Astrocyte (in vitro differentiated cells and primary cell): ENCODE measurements at regions not wholly inside any gene's neighbourhood (a gene's known extent, or its start where the extent isn't known, plus 50 kb on each side); places are given as distances from the start of the nearest gene placed in this dataset.

Source experiments
- DNase-seq: peaks from one replicate; pipeline ENCODE4 v3.0.0-alpha.2; 2010; ENCODE audit warnings: low read depth
- FAIRE-seq: peaks from 2 replicates; lab custom pipeline; 2011; peaks lifted over from hg19 to GRCh38; lab: Jason Lieb, UNC
- H2AFZ ChIP-seq: 2 replicates; pipeline ENCODE4 v1.6.0; 2012; ENCODE audit warnings: low read depth, low read length, inconsistent platforms
- H3K27ac ChIP-seq: 2 replicates; pipeline ENCODE4 v1.5.1; 2011; ENCODE audit warnings: low read depth, low read length, inconsistent platforms
- H3K27me3 ChIP-seq: 2 replicates; pipeline ENCODE4 v1.6.0; 2011; ENCODE audit warnings: low read length, inconsistent platforms; ENCODE audit not compliant: insufficient read depth
- H3K36me3 ChIP-seq: 2 replicates; pipeline ENCODE4 v1.5.1; 2011; ENCODE audit warnings: low read length, inconsistent platforms; ENCODE audit not compliant: insufficient read depth
- H3K4me1 ChIP-seq: 2 replicates; pipeline ENCODE4 v1.5.1; 2011; ENCODE audit warnings: low read length, inconsistent platforms; ENCODE audit not compliant: insufficient read depth
- H3K4me2 ChIP-seq: 2 replicates; pipeline ENCODE4 v1.6.0; 2012; ENCODE audit warnings: low read length, inconsistent platforms
- H3K4me3 ChIP-seq: 2 replicates; pipeline ENCODE4 v1.5.1; 2011; ENCODE audit warnings: low read depth, mild to moderate bottlenecking, low read length, inconsistent platforms; ENCODE audit not compliant: insufficient read depth
- H3K79me2 ChIP-seq: 2 replicates; pipeline ENCODE4 v1.6.0; 2012; ENCODE audit warnings: mild to moderate bottlenecking, low read length, inconsistent platforms; ENCODE audit not compliant: insufficient read depth
- H3K9ac ChIP-seq: 2 replicates; pipeline ENCODE4 v1.6.0; 2012; ENCODE audit warnings: mild to moderate bottlenecking, low read length, inconsistent platforms
- H3K9me3 ChIP-seq: 2 replicates; pipeline ENCODE4 v1.5.1; 2012; ENCODE audit warnings: low read depth, mild to moderate bottlenecking, low read length, inconsistent platforms; ENCODE audit not compliant: insufficient read depth
- H4K20me1 ChIP-seq: 2 replicates; pipeline ENCODE4 v1.6.0; 2012; ENCODE audit warnings: low read length, inconsistent platforms; ENCODE audit not compliant: insufficient read depth
- H3K27ac Mint-ChIP-seq: one replicate; pipeline ENCODE4 v1.8.0; 2021; ENCODE audit warnings: mild to moderate bottlenecking, mixed read lengths; ENCODE audit not compliant: unreplicated experiment
- H3K27me3 Mint-ChIP-seq: one replicate; pipeline ENCODE4 v1.8.0; 2021; ENCODE audit warnings: low read depth, mixed read lengths; ENCODE audit not compliant: unreplicated experiment
- H3K36me3 Mint-ChIP-seq: one replicate; pipeline ENCODE4 v1.8.0; 2021; ENCODE audit warnings: low read depth, mixed read lengths; ENCODE audit not compliant: unreplicated experiment
- H3K4me1 Mint-ChIP-seq: one replicate; pipeline ENCODE4 v1.8.0; 2021; ENCODE audit warnings: low read depth, mixed read lengths; ENCODE audit not compliant: unreplicated experiment
- H3K4me3 Mint-ChIP-seq: one replicate; pipeline ENCODE4 v1.8.0; 2021; ENCODE audit warnings: mild to moderate bottlenecking, moderate library complexity, mixed read lengths; ENCODE audit not compliant: unreplicated experiment
- H3K9me3 Mint-ChIP-seq: one replicate; pipeline ENCODE4 v1.8.0; 2021; ENCODE audit warnings: mild to moderate bottlenecking, mixed read lengths; ENCODE audit not compliant: unreplicated experiment
- EZH2 ChIP-seq: IDR thresholded peaks from 2 replicates; pipeline ENCODE4 v1.6.1; 2012; ENCODE audit warnings: mild to moderate bottlenecking, low read length, inconsistent platforms; ENCODE audit not compliant: insufficient read depth
- TF ChIP-seq, protein P1 (sequence below): IDR thresholded peaks from 2 replicates; pipeline ENCODE4 v1.5.1; 2011; ENCODE audit warnings: low read depth, mild to moderate bottlenecking, inconsistent platforms, low read length, moderate library complexity; ENCODE audit not compliant: insufficient read depth

DNA sequence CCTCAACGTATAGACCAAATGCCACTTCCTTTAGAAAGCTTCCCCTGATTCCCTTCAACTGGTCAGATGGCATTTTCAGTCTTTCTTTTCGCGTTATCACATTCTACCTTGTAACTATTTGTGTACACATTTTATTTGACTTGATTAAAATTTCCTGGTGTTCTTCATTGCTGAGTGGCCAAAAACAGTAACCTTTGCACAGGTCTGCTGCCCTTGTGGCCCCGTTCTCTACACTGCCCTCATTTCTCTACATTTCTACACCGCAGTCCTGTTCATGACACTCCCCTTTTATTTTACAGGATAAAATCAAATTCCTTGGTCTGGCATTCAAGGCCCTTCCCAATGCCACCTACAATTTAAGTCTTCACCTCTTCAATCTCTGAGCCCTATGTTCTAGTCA is 334.2 kb upstream of the SLC30A5 start:
- Histone ChIP-seq H2AFZ (no peak overlapping the region), H3K9ac (no peak overlapping the region), H3K4me1 (no peaks in the 10 kb centered on the region), H3K79me2 (no peaks in the 10 kb centered on the region), H3K9me3 (no peaks in the 10 kb centered on the region), H3K27ac (no peak overlapping the region), H3K36me3 (no peaks in the 10 kb centered on the region), H4K20me1 (no peaks in the 10 kb centered on the region), H3K4me3 (no peak overlapping the region), H3K4me2 (no peak overlapping the region), H3K27me3 (peaks cover 8% of the 10 kb centered on the region)
- H3K4me3 Mint-ChIP-seq, result no peak overlapping the region
- TF ChIP-seq, protein P1, sequence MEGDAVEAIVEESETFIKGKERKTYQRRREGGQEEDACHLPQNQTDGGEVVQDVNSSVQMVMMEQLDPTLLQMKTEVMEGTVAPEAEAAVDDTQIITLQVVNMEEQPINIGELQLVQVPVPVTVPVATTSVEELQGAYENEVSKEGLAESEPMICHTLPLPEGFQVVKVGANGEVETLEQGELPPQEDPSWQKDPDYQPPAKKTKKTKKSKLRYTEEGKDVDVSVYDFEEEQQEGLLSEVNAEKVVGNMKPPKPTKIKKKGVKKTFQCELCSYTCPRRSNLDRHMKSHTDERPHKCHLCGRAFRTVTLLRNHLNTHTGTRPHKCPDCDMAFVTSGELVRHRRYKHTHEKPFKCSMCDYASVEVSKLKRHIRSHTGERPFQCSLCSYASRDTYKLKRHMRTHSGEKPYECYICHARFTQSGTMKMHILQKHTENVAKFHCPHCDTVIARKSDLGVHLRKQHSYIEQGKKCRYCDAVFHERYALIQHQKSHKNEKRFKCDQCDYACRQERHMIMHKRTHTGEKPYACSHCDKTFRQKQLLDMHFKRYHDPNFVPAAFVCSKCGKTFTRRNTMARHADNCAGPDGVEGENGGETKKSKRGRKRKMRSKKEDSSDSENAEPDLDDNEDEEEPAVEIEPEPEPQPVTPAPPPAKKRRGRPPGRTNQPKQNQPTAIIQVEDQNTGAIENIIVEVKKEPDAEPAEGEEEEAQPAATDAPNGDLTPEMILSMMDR, result no peak
- TF ChIP-seq EZH2, result no peak
- H3K9me3 Mint-ChIP-seq, result peaks cover 1% of the 10 kb centered on the region
- no peak for FAIRE-seq
- DNase-seq, result no peak
- no peaks in the 10 kb centered on the region for H3K36me3 Mint-ChIP-seq
- no peak overlapping the region for H3K27ac Mint-ChIP-seq
- no peaks in the 10 kb centered on the region for H3K4me1 Mint-ChIP-seq
- no peaks in the 10 kb centered on the region for H3K27me3 Mint-ChIP-seq

GRCh38 chr5:68762201-68762600 is 331.6 kb upstream of the SLC30A5 start:
- Mint-ChIP-seq H3K4me1 (no peaks in the 10 kb centered on the region), H3K4me3 (no peak overlapping the region), H3K9me3 (peaks cover 1% of the 10 kb centered on the region), H3K27ac (no peak overlapping the region), H3K36me3 (no peaks in the 10 kb centered on the region), H3K27me3 (no peaks in the 10 kb centered on the region)
- Histone ChIP-seq H3K4me1 (no peaks in the 10 kb centered on the region), H3K36me3 (no peaks in the 10 kb centered on the region), H4K20me1 (no peaks in the 10 kb centered on the region), H3K4me3 (no peak overlapping the region), H2AFZ (no peak overlapping the region), H3K27me3 (peaks cover 4% of the 10 kb centered on the region), H3K79me2 (no peaks in the 10 kb centered on the region), H3K9me3 (no peaks in the 10 kb centered on the region), H3K9ac (no peak overlapping the region), H3K27ac (no peak overlapping the region), H3K4me2 (no peak overlapping the region)
- DNase-seq (no peak), FAIRE-seq (no peak)
- TF ChIP-seq, protein P1, result no peak
- TF ChIP-seq EZH2, result no peak

DNA sequence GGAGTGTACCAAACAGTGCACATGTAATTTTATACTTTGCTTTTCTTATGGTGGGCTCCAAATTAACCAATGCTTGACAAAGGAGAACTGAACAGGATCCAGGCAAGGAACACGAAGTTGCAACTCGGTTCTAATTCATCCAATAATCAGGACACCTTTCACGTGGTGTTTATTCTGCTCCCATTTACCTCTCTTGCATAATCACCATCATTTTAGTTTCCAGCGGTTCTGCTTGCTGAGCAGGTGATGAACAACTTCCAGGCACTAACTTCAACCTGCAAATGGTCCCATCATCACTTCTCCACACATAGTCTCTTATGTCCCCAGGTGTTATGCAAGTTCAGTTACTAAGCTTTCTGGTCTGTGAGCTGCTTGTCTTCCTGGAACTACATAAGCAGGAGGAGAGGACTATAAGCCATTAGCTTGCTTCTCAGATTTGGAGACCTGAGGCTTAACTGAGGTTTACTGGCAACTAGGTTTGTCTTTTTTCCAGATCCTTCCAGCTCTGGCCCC is 326.8 kb upstream of the SLC30A5 start:
- FAIRE-seq (no peak), DNase-seq (no peak)
- H4K20me1 ChIP-seq, result no peaks in the 10 kb centered on the region
- H3K9ac ChIP-seq, result no peak overlapping the region
- H3K4me2 ChIP-seq, result no peak overlapping the region
- H3K36me3 Mint-ChIP-seq, result no peaks in the 10 kb centered on the region
- no peaks in the 10 kb centered on the region for H3K9me3 ChIP-seq
- no peaks in the 10 kb centered on the region for H3K79me2 ChIP-seq
- H3K4me1 ChIP-seq, result no peaks in the 10 kb centered on the region
- H3K27ac Mint-ChIP-seq, result no peak overlapping the region
- H3K4me3 Mint-ChIP-seq, result no peak overlapping the region
- no peaks in the 10 kb centered on the region for H3K9me3 Mint-ChIP-seq
- H2AFZ ChIP-seq, result no peak overlapping the region
- H3K4me3 ChIP-seq, result no peak overlapping the region
- no peaks in the 10 kb centered on the region for H3K4me1 Mint-ChIP-seq
- peaks cover 10% of the 10 kb centered on the region for H3K27me3 Mint-ChIP-seq
- TF ChIP-seq, protein P1, result no peak
- TF ChIP-seq EZH2, result no peak
- H3K36me3 ChIP-seq, result no peaks in the 10 kb centered on the region
- H3K27me3 ChIP-seq, result peaks cover 2% of the 10 kb centered on the region
- H3K27ac ChIP-seq, result no peak overlapping the region
